Aorta (tissue), 5 donors: ENCODE measurements at regions not wholly inside any gene's neighbourhood (a gene's known extent, or its start where the extent isn't known, plus 50 kb on each side); places are given as distances from the start of the nearest gene placed in this dataset.
"Not testable (repeated sequence)": the region's sequence is repeated elsewhere in the genome, so short reads cannot be mapped to it uniquely, and the experiment has no call there.

ENCODE experiments used
- ATAC-seq: fragments of 200-7000 bp; cut with Tn5 transposase; one replicate; pipeline ENCODE4 v1.9.1; 2022; ENCODE audit warnings: moderate library complexity; ENCODE audit not compliant: low FRiP score
- DNase-seq, 2 donors: peaks; one replicate each; pipeline ENCODE4 v3.0.0-alpha.2; 2020
- H3K27ac ChIP-seq, 2 donors: one replicate each; pipeline ENCODE4 v1.5.1; 2013; ENCODE audit warnings: low read length in 2 of 2, mild to moderate bottlenecking in 2 of 2, moderate library complexity in 2 of 2, control low read depth in 1 of 2, inconsistent platforms in 1 of 2, low read depth in 1 of 2
- H3K27me3 ChIP-seq, 2 donors: one replicate each; pipeline ENCODE4 v1.6.1; 2013; ENCODE audit warnings: control low read depth in 1 of 2, low read length in 1 of 2, mild to moderate bottlenecking in 1 of 2, moderate library complexity in 1 of 2; ENCODE audit not compliant: insufficient read depth in 2 of 2, control insufficient read depth in 1 of 2
- H3K36me3 ChIP-seq, 2 donors: one replicate each; pipeline ENCODE4 v1.6.1; 2013; ENCODE audit warnings: control low read depth in 1 of 2, low read length in 1 of 2, mild to moderate bottlenecking in 1 of 2; ENCODE audit not compliant: insufficient read depth in 2 of 2, control insufficient read depth in 1 of 2
- H3K4me1 ChIP-seq, 2 donors: one replicate each; pipeline ENCODE4 v1.6.1; 2013; ENCODE audit warnings: low read length in 2 of 2, control low read depth in 1 of 2, mild to moderate bottlenecking in 1 of 2, moderate library complexity in 1 of 2; ENCODE audit not compliant: insufficient read depth in 2 of 2, control insufficient read depth in 1 of 2
- H3K4me3 ChIP-seq, 2 donors: one replicate each; pipeline ENCODE4 v1.5.1; 2013; ENCODE audit warnings: low read length in 2 of 2, control low read depth in 1 of 2, mild to moderate bottlenecking in 1 of 2
- H3K9me3 ChIP-seq: one replicate; pipeline ENCODE4 v1.6.1; 2013; ENCODE audit warnings: mild to moderate bottlenecking, low read length; ENCODE audit not compliant: control insufficient read depth
- WGBS, 2 donors: extraction: QIAGEN DNeasy Blood & Tissue Kit; methylation state at CpG; one replicate each; pipeline ENCODE4 v1.1.7; 2013; 5-methylcytosine and 5-hydroxymethylcytosine counted together
- intact Hi-C, 2 donors: fragments of 100-400 bp; cut with DNase I; formaldehyde crosslinking; loops; one replicate each; pipeline versions ENCODE4 v1.14.2 to v1.15.0; 2022
- donor health status: healthy with polysubstance abuse.
- donor health status: Bipolar disorder and iron deficiency.
- donor health status: DM: no; HTN: no; CAD: no.
- donor health status: DM: no; HTN: no; CAD: no.
- donor health status: DM: yes; HTN: yes; CAD: no.

GRCh38 chr1:148318123-148318903 lies 164.8 kb downstream of the PPIAL4G start:
- Histone ChIP-seq H3K27me3 (peaks cover 0 to 4% of the 10 kb centered on the region in 2 donors), H3K4me1 (no peaks in the 10 kb centered on the region), H3K36me3 (no peaks in the 10 kb centered on the region), H3K4me3 (no peak overlapping the region), H3K27ac (no peak overlapping the region), H3K9me3 (peaks cover 4% of the 10 kb centered on the region)
- DNase-seq (peak in 1 of 2 donors; percentile 65), ATAC-seq (peak; percentile 19)
- 21 to 28% methylated on average over 39 of the region's 39 CpGs for WGBS, 2 donors
- intact Hi-C loops: no loop called here

- Histone ChIP-seq H3K27me3 (peaks cover 0 to 4% of the 10 kb centered on the region in 2 donors), H3K4me3 (no peak overlapping the region), H3K4me1 (no peaks in the 10 kb centered on the region), H3K36me3 (no peaks in the 10 kb centered on the region), H3K27ac (no peak overlapping the region), H3K9me3 (peaks cover 4% of the 10 kb centered on the region)
- intact Hi-C loops: no loop called here
- DNase-seq (no peak), ATAC-seq (no peak)
- WGBS, 2 donors: 31 to 34% methylated on average over 42 of the region's 42 CpGs
These were observed 165.4 kb upstream of the NBPF11 start for GRCh38 chr1:148317288-148317985.

- Histone ChIP-seq H3K27me3 (peaks cover 0 to 5% of the 10 kb centered on the region in 2 donors), H3K27ac (no peak overlapping the region), H3K4me1 (no peaks in the 10 kb centered on the region), H3K36me3 (no peaks in the 10 kb centered on the region), H3K9me3 (peaks cover 6% of the 10 kb centered on the region), H3K4me3 (no peak overlapping the region)
- WGBS, 2 donors: 75 to 76% methylated on average over 6 of the region's 6 CpGs
- no peak for DNase-seq
- ATAC-seq: no peak
- intact Hi-C loops: no loop called here
These were observed 163.2 kb upstream of the NBPF11 start for GRCh38 chr1:148315071-148315811.

- Histone ChIP-seq H3K4me3 (no peak overlapping the region), H3K27me3 (peaks cover 0 to 8% of the 10 kb centered on the region in 2 donors), H3K36me3 (no peaks in the 10 kb centered on the region), H3K27ac (no peak overlapping the region), H3K9me3 (peaks cover 9% of the 10 kb centered on the region), H3K4me1 (no peaks in the 10 kb centered on the region)
- DNase-seq (no peak), ATAC-seq (no peak)
- intact Hi-C loops: no loop called here
These were observed 158.7 kb upstream of the NBPF11 start for GRCh38 chr1:148310807-148311206.

GRCh38 chr1:148309940-148310500 lies 157.9 kb upstream of the NBPF11 start:
- Histone ChIP-seq H3K27me3 (peaks cover 0 to 6% of the 10 kb centered on the region in 2 donors), H3K27ac (no peak overlapping the region), H3K4me1 (no peaks in the 10 kb centered on the region), H3K4me3 (no peak overlapping the region), H3K36me3 (no peaks in the 10 kb centered on the region), H3K9me3 (peaks cover 9% of the 10 kb centered on the region)
- no peak for DNase-seq
- intact Hi-C loops: no loop called here
- WGBS, 2 donors: 8 to 10% methylated on average over 34 to 37 of the region's 37 CpGs
- no peak for ATAC-seq

- Histone ChIP-seq H3K9me3 (peaks cover 9% of the 10 kb centered on the region), H3K4me1 (no peaks in the 10 kb centered on the region), H3K36me3 (no peaks in the 10 kb centered on the region), H3K4me3 (no peak overlapping the region), H3K27ac (no peak overlapping the region), H3K27me3 (peaks cover 0 to 6% of the 10 kb centered on the region in 2 donors)
- ATAC-seq (no peak), DNase-seq (no peak)
- intact Hi-C loops: no loop called here
- WGBS, 2 donors: 31 to 32% methylated on average over 14 of the region's 14 CpGs
These were observed 156.9 kb upstream of the NBPF11 start for GRCh38 chr1:148308832-148309458.

- Histone ChIP-seq H3K4me1 (no peaks in the 10 kb centered on the region), H3K27ac (no peak overlapping the region), H3K4me3 (no peak overlapping the region), H3K36me3 (no peaks in the 10 kb centered on the region), H3K9me3 (peaks cover 8% of the 10 kb centered on the region), H3K27me3 (peaks cover 0 to 6% of the 10 kb centered on the region in 2 donors)
- peak in 1 of 2 donors; percentile 77 for DNase-seq
- ATAC-seq: no peak
- intact Hi-C loops: no loop called here
- 82 to 88% methylated on average over 12 of the region's 12 CpGs for WGBS, 2 donors
These were observed 155.6 kb upstream of the NBPF11 start for GRCh38 chr1:148307583-148308185.

- H3K27ac ChIP-seq, H3K4me3 ChIP-seq, DNase-seq, intact Hi-C loops, H3K27me3 ChIP-seq, ATAC-seq, H3K36me3 ChIP-seq, H3K9me3 ChIP-seq, H3K4me1 ChIP-seq: not testable (repeated sequence)
- WGBS, 2 donors: 65 to 76% methylated on average over 4 of the region's 4 CpGs
These were observed 152.9 kb upstream of the NBPF11 start for GRCh38 chr1:148304935-148305334.
